HS-27A (cell line): ENCODE measurements at regions not wholly inside any gene's neighbourhood (a gene's known extent, or its start where the extent isn't known, plus 50 kb on each side); places are given as distances from the start of the nearest gene placed in this dataset.

Experiments
- DNase-seq: peaks from one replicate; pipeline ENCODE4 v3.0.0-alpha.2; 2012; ENCODE audit warnings: low read depth, missing footprints

- no peak for DNase-seq
These were observed 235.1 kb upstream of the CXCL12 start for GRCh38 chr10:44619975-44620374.

GRCh38 chr10:44627591-44628354, 242.9 kb upstream of the CXCL12 start:
- DNase-seq = no peak

- no peak for DNase-seq
These were observed 244.0 kb upstream of the CXCL12 start for GRCh38 chr10:44628921-44629320.

- no peak for DNase-seq
These were observed 250.3 kb upstream of the CXCL12 start for GRCh38 chr10:44635176-44635575.

GRCh38 chr10:44636625-44637024, 251.7 kb upstream of the CXCL12 start:
- DNase-seq = no peak

- DNase-seq = no peak
These were observed 255.5 kb upstream of the CXCL12 start for GRCh38 chr10:44640429-44640828.

- no peak for DNase-seq
These were observed 262.6 kb upstream of the CXCL12 start for GRCh38 chr10:44647473-44647872.

GRCh38 chr10:44647877-44648542, 263.1 kb upstream of the CXCL12 start:
- DNase-seq = no peak

- DNase-seq = no peak
These were observed 260.2 kb upstream of the TMEM72 start for GRCh38 chr10:44650691-44651661.

GRCh38 chr10:44651834-44652233, 259.3 kb upstream of the TMEM72 start:
- no peak for DNase-seq

GRCh38 chr10:44659320-44659719, 251.8 kb upstream of the TMEM72 start:
- DNase-seq = no peak

GRCh38 chr10:44660271-44660670, 250.9 kb upstream of the TMEM72 start:
- DNase-seq = no peak

- DNase-seq = no peak
These were observed 249.1 kb upstream of the TMEM72 start for GRCh38 chr10:44662051-44662450.

- no peak for DNase-seq
These were observed 242.8 kb upstream of the TMEM72 start for GRCh38 chr10:44668336-44668735.

GRCh38 chr10:44671319-44671718, 239.8 kb upstream of the TMEM72 start:
- no peak for DNase-seq

- DNase-seq = no peak
These were observed 237.7 kb upstream of the TMEM72 start for GRCh38 chr10:44673245-44673983.

GRCh38 chr10:44674536-44675386, 236.4 kb upstream of the TMEM72 start:
- DNase-seq = no peak

GRCh38 chr10:44675387-44675874, 235.7 kb upstream of the TMEM72 start:
- no peak for DNase-seq

GRCh38 chr10:44680764-44681163, 230.4 kb upstream of the TMEM72 start:
- DNase-seq = no peak

- no peak for DNase-seq
These were observed 228.6 kb upstream of the TMEM72 start for GRCh38 chr10:44682507-44682906.

- DNase-seq = no peak
These were observed 226.5 kb upstream of the TMEM72 start for GRCh38 chr10:44684661-44685060.
